Transverse colon (tissue), 4 donors: ENCODE measurements at regions not wholly inside any gene's neighbourhood (a gene's known extent, or its start where the extent isn't known, plus 50 kb on each side); places are given as distances from the start of the nearest gene placed in this dataset.

Experiments used
- DNase-seq: peaks from one replicate; pipeline ENCODE4 v3.0.0-alpha.2; 2019
- H3K27ac ChIP-seq, 4 donors: fragments of 200-600 bp; sonication (generic); 2 replicates each; pipeline ENCODE4 v1.5.1; 2016 to 2018; ENCODE audit warnings: inconsistent platforms in 4 of 4
- H3K27me3 ChIP-seq: fragments of 200-600 bp; sonication (generic); 2 replicates; pipeline ENCODE4 v1.5.1; 2017; ENCODE audit warnings: inconsistent platforms
- H3K36me3 ChIP-seq, 4 donors: fragments of 200-600 bp; sonication (generic); 2 replicates each; pipeline ENCODE4 v1.5.1; 2017 to 2019; ENCODE audit warnings: inconsistent platforms in 4 of 4
- H3K4me1 ChIP-seq, 4 donors: fragments of 200-600 bp; sonication (generic); 2 replicates each; pipeline ENCODE4 v1.5.1; 2017 to 2020; ENCODE audit warnings: inconsistent platforms in 4 of 4
- H3K4me3 ChIP-seq, 4 donors: fragments of 200-600 bp; sonication (generic); 1 replicate in 1 of 4; 2 replicates in 3 of 4; pipeline versions ENCODE4 v1.5.1 to v1.6.1; 2017 to 2019; ENCODE audit warnings: inconsistent platforms in 4 of 4
- H3K9me3 ChIP-seq, 2 donors: fragments of 200-600 bp; sonication (generic); 2 replicates each; pipeline ENCODE4 v1.5.1; 2017 to 2019; ENCODE audit warnings: inconsistent platforms in 2 of 2
- CTCF ChIP-seq, 5 experiments: fragments of 200-600 bp in 3 of 5; fragments of 450-650 bp in 2 of 5; sonication (generic) in 3 of 5; IDR thresholded peaks; 1 replicate in 2 of 5; 2 replicates in 3 of 5; pipeline ENCODE4 v1.5.1; 2016 to 2017; ENCODE audit warnings: antibody characterized with exemption in 5 of 5, inconsistent platforms in 3 of 5, mild to moderate bottlenecking in 2 of 5, moderate library complexity in 1 of 5
- EP300 ChIP-seq: sonication (generic); formaldehyde crosslinking; IDR thresholded peaks from one replicate; pipeline ENCODE4 v1.6.1; 2017; ENCODE audit warnings: antibody characterized with exemption, low read depth
- POLR2A ChIP-seq: fragments of 450-650 bp; IDR thresholded peaks from one replicate; pipeline ENCODE4 v1.6.1; 2016; ENCODE audit warnings: antibody characterized with exemption, mild to moderate bottlenecking, moderate library complexity
- POLR2AphosphoS5 ChIP-seq, 3 donors: sonication (generic); formaldehyde crosslinking; IDR thresholded peaks; one replicate each; pipeline ENCODE4 v1.6.1; 2016; ENCODE audit warnings: antibody characterized with exemption in 3 of 3
- WGBS, 2 donors: methylation state at CpG; one replicate each; pipeline ENCODE4 v1.1.5; 2018; ENCODE audit warnings: low coverage in 1 of 2; 5-methylcytosine and 5-hydroxymethylcytosine counted together
- in situ Hi-C, 4 donors: fragments of 200-750 bp; cut with MboI; loops; one replicate each; pipeline versions ENCODE4 v1.15.0 to v1.15.1; 2017; ENCODE audit warnings: low sequenced_read_pairs in 3 of 4, low pct_ligation_motif_present in 1 of 4, low pct_unique_long_range_greater_than_20kb in 1 of 4
- intact Hi-C: fragments of 100-400 bp; cut with DNase I; formaldehyde crosslinking; loops from one replicate; pipeline ENCODE4 v1.15.1; 2023; ENCODE audit warnings: low total_unique reads

GRCh38 chr4:178462710-178463109 lies 1020.5 kb upstream of the AGA start:
- no peaks in the 10 kb centered on the region for H3K36me3 ChIP-seq
- no peaks in the 10 kb centered on the region for H3K4me1 ChIP-seq
- no peak overlapping the region for H3K4me3 ChIP-seq
- no peak overlapping the region for H3K27ac ChIP-seq
- DNase-seq = no peak
- TF ChIP-seq EP300 (no peak), POLR2A (no peak), POLR2AphosphoS5 (IDR thresholded peaks at IDR 0.05) (no peak), CTCF (IDR thresholded peaks at IDR 0.05) (no peak)
- in situ Hi-C loops (no loop called here), intact Hi-C loops (no loop called here)
- no peaks in the 10 kb centered on the region for H3K9me3 ChIP-seq
- 34 to 44% methylated on average over 2 to 4 of the region's 4 CpGs for WGBS, 2 donors
- no peaks in the 10 kb centered on the region for H3K27me3 ChIP-seq

- no peaks in the 10 kb centered on the region for H3K27me3 ChIP-seq
- intact Hi-C loops = no loop called here
- no peak for TF ChIP-seq EP300
- TF ChIP-seq POLR2AphosphoS5 (IDR thresholded peaks at IDR 0.05) = no peak
- TF ChIP-seq CTCF (IDR thresholded peaks at IDR 0.05) = no peak
- no peak for TF ChIP-seq POLR2A
- H3K27ac ChIP-seq = no peak overlapping the region
- no peak overlapping the region for H3K4me3 ChIP-seq
- no peaks in the 10 kb centered on the region for H3K9me3 ChIP-seq
- WGBS, 2 donors = 74 to 89% methylated on average over 2 of the region's 2 CpGs
- no peaks in the 10 kb centered on the region for H3K4me1 ChIP-seq
- in situ Hi-C loops = no loop called here
- DNase-seq = no peak
- no peaks in the 10 kb centered on the region for H3K36me3 ChIP-seq
Observed at GRCh38 chr4:178463747-178464146, 1021.5 kb upstream of the AGA start.

GRCh38 chr4:178470996-178471784 lies 1029.0 kb upstream of the AGA start:
- 70 to 72% methylated on average over 3 to 4 of the region's 4 CpGs for WGBS, 2 donors
- no peak overlapping the region for H3K27ac ChIP-seq
- no peak overlapping the region for H3K4me3 ChIP-seq
- TF ChIP-seq EP300 (no peak), POLR2A (no peak), POLR2AphosphoS5 (IDR thresholded peaks at IDR 0.05) (no peak), CTCF (IDR thresholded peaks at IDR 0.05) (no peak)
- H3K27me3 ChIP-seq = no peaks in the 10 kb centered on the region
- in situ Hi-C loops = no loop called here
- H3K36me3 ChIP-seq = no peaks in the 10 kb centered on the region
- intact Hi-C loops = no loop called here
- no peaks in the 10 kb centered on the region for H3K4me1 ChIP-seq
- no peak for DNase-seq
- H3K9me3 ChIP-seq = no peaks in the 10 kb centered on the region

- in situ Hi-C loops = no loop called here
- Histone ChIP-seq H3K27ac (no peak overlapping the region), H3K4me3 (no peak overlapping the region), H3K9me3 (no peaks in the 10 kb centered on the region), H3K27me3 (no peaks in the 10 kb centered on the region), H3K36me3 (no peaks in the 10 kb centered on the region), H3K4me1 (no peaks in the 10 kb centered on the region)
- intact Hi-C loops = no loop called here
- DNase-seq = no peak
- WGBS, 2 donors = 79 to 90% methylated on average over 2 of the region's 2 CpGs
- TF ChIP-seq POLR2A = no peak
- TF ChIP-seq CTCF (IDR thresholded peaks at IDR 0.05) = no peak
- no peak for TF ChIP-seq POLR2AphosphoS5 (IDR thresholded peaks at IDR 0.05)
- no peak for TF ChIP-seq EP300
Observed at GRCh38 chr4:178471994-178472393, 1029.8 kb upstream of the AGA start.
